Lung microvascular endothelial cell (primary cell): ENCODE measurements at regions not wholly inside any gene's neighbourhood (a gene's known extent, or its start where the extent isn't known, plus 50 kb on each side); places are given as distances from the start of the nearest gene placed in this dataset.

ENCODE experiments used
- DNase-seq, 2 donors: peaks; one replicate each; pipeline versions ENCODE4 v3.0.0 to v3.0.0-alpha.2; 2010; ENCODE audit warnings: low read depth in 2 of 2

- no peak for DNase-seq
Measured at GRCh38 chr13:55219538-55219937, 1921.2 kb upstream of the PRR20A start.

GRCh38 chr13:55229906-55230569, 1910.7 kb upstream of the PRR20A start:
- no peak for DNase-seq

GRCh38 chr13:55230570-55230908, 1910.2 kb upstream of the PRR20A start:
- no peak for DNase-seq

- no peak for DNase-seq
Measured at GRCh38 chr13:55234311-55234710, 1906.4 kb upstream of the PRR20A start.

DNA sequence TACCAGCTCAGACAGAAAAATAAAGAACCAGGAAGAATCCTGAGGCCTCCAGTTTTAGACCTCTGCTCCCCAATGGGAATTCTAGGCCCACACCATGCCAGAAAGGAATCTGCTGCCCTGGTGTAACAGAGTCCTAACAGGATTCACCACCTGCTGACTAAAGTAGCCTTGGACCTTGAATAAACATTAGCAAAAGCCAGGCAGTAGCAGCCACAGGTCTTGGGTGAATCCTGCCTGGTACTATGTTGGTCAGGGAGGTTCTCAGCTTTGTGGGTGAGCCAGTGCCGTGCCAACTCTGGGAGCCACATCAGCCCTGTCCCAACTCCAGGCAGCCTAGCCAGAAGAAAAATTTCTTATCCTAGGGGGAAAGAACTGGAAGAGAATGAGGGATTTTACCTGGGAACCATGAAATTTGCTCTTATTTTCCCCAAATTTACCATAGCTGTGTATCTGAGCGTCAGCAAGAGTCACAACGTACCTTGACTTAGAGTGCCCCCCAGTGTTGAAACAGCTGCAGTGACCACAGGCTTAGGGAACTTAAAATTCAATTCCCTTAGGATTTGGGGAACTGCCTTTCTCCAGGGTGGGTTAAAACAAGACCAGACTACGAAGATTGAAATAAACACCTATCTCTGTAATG, 1895.6 kb upstream of the PRR20A start:
- DNase-seq, result no peak

- no peak for DNase-seq
Measured at GRCh38 chr13:55255236-55255635, 1885.5 kb upstream of the PRR20A start.

DNA sequence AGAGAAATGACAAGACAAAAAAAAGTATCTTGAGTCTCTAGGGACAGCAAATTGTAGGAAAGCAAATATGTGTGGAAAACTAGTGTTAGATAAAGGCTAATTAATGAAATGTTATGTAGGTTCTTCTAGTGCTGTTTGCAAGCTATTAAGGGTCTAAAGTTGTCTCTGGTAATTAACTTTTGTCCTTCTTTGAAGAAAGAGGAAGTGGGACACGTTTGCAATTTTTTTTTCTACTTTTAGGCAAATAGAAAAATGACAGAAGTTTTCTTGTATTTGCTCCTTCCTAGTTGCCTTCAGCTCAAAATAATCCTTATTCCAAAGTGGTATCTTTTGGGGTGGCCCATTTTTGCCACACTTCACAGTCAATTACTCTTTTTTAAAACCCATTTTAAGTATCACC, 1877.7 kb upstream of the PRR20A start:
- DNase-seq, result no peak

GRCh38 chr13:55266644-55267043, 1874.1 kb upstream of the PRR20A start:
- DNase-seq, result no peak

DNA sequence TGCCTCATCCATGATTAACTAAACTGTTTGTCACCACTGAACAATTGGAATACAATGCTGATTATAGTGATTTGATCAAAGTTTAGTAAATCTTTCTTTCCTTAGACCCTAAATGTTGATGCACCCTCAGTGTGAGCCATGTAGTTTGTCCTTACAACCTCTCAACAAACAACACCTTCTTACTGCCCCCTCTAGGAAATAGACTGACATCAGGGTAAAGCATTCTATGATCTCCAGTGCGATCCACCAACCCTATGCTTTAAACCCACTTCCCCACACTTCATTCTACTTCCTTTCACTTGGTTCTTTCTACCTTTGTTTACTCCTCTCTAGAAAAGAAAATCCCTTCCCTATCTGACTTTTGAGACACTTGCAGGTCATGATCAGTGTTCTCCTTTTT, 1842.5 kb upstream of the PRR20A start:
- no peak for DNase-seq

GRCh38 chr13:55302568-55302967, 1838.2 kb upstream of the PRR20A start:
- no peak for DNase-seq

DNA sequence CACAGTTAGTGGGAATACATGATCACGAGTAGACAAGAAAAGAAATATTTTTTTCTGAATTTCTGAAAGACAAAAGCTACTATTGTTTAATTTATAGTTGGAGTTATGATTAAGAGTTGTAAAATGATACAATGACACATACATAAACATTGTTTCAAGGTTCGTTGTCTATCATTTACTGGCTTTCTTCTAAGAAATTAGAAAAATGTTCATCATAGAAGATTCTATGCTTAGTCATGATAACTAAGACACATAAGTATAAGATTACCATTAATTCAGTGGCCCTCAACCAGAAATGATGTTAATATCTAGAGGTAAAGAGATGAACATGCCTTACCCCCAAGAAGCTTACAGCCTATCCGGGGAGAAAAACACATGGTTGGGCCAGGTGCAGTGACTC, 1832.8 kb upstream of the PRR20A start:
- DNase-seq, result no peak

DNA sequence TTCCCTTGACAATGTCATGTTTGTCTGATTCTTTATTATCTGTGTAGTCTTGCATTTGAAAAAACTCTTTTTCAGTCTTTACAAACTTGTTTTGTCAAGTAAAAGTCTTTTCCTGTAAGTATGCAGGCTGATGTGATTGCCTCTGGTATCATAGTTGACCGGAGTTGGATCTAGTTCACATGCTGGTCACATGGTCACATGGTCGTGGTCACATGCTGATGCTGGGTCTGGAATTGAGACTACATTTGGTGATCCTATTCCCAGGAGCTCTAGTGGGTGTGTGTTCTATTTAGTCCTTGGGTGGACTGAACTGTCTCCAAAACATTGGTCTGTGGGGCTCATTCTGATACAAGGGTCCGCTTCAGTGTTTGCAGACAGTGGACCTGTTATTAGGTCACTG, 1798.8 kb upstream of the PRR20A start:
- DNase-seq, result no peak

- no peak for DNase-seq
Measured at GRCh38 chr13:55345224-55345623, 1795.5 kb upstream of the PRR20A start.

DNA sequence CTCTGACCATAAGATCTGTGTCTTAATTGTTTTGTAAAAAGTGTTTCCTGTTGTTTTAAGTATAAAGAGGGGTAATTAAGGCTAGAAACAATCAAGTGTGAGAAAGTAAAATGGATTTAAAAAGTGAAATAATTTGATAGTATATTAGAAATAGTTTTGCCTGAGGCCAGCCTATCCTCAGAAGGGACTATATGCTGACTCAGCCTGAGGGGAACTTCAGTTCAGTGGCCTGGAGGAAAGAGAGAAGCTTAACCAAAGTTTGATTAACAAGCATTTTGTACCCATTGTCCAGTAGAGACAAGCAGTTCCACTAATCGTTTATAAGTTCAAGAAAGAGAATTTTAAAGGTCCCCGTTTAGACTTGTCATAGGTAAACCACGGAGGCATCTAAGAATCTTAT, 1793.2 kb upstream of the PRR20A start:
- DNase-seq, result no peak

- DNase-seq, result no peak
Measured at GRCh38 chr13:55359067-55359466, 1781.7 kb upstream of the PRR20A start.

- DNase-seq, result no peak
Measured at GRCh38 chr13:55361141-55361540, 1779.6 kb upstream of the PRR20A start.

DNA sequence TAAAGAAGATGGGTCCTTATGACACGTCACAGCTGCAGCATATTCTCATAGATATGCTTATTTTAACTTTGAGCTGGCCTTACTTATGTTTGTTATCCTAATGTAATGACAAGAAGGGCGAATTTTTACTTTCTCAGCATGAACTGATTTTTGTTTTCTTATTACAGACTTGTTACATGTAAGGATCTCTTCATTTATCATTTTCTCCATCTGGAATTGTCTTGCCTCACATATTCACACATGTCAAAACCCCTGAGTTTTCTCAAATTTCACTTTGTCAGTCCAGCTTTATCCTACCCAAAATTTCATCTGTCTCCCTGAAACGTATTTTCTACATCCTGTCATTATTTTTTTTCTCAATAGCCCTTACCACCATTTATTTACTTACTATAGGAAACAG, 1774.0 kb upstream of the PRR20A start:
- no peak for DNase-seq

DNA sequence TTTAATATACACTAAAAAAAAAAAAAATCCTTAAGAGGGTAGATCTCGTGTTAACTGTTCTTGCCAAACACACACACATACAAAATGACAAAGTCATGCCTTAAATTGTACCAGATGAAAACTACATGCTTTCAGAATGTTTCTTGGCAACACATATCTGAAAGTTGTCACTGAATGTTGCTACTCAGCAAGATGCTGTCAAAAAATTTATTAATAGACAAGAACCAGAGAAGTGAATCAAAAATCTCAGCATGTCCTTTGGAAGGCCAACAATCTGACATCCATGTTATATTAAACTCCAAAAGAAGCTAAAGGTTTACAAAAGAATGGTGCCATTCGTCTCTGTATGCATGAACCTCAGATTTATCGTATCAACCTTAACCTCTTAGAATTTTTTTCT, 1746.2 kb upstream of the PRR20A start:
- no peak for DNase-seq

- no peak for DNase-seq
Measured at GRCh38 chr13:55402870-55403269, 1737.8 kb upstream of the PRR20A start.

DNA sequence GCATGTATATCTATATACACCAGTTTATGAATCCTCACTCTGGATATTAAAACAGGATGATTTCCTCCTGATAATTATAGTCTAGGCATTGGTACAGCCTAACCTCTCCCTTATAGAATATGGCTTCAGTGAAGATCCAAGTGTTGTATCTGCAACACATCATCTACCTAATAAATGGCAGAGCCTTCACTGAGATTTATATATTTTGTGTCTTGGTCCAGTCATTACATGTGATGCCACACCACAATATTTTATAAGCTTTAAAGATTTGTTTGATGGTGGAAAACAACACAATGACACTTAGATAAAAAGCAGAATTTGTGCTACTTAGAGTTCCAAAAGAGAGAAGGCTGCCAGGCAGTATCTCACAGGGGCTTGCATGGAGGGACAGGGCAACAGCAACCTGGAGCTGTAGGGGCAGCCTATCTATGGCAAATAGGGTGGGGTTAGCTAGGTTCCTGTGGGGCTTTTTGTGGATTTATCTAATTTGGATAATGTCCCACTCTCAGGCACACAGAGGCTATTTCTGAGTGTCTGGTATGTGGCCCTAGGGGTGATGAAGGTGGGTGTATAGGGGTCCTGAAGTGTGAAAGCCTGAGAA, 1736.7 kb upstream of the PRR20A start:
- no peak for DNase-seq

DNA sequence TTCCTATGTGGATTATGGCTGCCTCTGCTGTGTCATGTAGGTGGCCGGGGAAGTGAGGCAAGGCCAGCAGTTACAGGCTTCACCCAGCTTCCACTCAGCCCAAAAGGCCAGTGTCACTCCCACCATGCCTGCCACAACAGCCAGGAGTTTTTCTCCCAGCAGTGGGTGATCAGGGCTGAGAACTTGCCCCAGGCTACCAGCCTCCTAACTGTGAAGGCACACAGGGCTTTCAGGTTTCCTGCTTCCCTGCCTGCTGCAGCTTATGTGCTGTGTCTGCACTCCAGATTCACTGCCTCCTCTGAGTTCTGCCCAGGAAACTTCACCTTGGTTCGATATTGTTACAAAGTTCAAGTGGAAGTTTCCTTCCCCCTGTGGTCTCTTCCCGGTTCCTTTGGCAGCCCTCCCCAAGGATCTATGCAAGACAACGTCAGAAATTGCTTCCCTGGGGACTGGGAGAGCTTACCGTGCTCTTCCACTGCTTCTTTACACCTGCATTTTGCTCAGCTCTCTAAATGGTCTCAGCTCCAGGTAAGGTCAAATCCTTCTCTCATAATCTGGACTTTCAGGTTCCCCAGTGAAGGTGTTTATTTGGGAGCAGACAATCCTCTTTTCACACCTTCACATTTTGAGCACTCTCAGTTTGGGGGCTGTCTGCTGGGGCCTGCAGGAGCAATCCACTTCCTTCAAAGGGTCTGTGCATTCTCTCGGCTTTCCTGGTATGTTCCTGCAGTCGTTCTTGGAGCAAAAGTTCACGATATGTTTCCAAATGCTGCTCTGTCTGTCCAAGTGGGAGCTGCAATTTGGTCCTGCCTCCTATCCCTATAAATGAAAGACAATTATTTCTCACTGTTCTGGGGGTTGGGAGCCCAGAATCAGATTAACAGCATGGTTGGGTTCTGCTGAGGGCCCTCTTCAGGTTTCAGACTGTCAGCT, 1730.1 kb upstream of the PRR20A start:
- no peak for DNase-seq

GRCh38 chr13:55418095-55418494, 1722.6 kb upstream of the PRR20A start:
- no peak for DNase-seq
